CD4-positive, alpha-beta T cell treated with Interleukin-17A for 1 hour (primary cell): ENCODE measurements at regions not wholly inside any gene's neighbourhood (a gene's known extent, or its start where the extent isn't known, plus 50 kb on each side); places are given as distances from the start of the nearest gene placed in this dataset.
"Not testable (repeated sequence)": the region's sequence is repeated elsewhere in the genome, so short reads cannot be mapped to it uniquely, and the experiment has no call there.

Experiments
- DNase-seq: peaks from one replicate; pipeline ENCODE4 v3.0.0-alpha.2; 2020

DNA sequence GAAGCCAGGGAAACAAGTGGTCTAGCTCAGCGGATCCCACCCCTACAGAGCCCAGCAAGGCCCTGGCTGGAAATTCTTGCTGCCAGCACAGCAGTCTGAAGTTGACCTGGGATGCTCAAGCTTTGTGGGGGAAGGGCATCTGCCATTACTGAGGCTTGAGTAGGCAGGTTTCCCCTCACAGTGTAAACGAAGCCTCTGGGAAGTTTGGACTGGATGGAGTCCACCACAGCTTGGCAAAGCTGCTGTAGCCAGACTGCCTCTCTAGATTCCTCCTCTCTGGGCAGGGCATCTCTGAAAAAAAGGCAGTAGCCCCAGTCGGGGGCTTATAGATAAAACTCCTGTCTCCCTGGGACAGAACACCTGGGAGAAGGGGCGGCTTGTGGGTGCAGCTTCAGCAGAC lies 365.9 kb upstream of the SALL1 start:
- DNase-seq: not testable (repeated sequence)

DNA sequence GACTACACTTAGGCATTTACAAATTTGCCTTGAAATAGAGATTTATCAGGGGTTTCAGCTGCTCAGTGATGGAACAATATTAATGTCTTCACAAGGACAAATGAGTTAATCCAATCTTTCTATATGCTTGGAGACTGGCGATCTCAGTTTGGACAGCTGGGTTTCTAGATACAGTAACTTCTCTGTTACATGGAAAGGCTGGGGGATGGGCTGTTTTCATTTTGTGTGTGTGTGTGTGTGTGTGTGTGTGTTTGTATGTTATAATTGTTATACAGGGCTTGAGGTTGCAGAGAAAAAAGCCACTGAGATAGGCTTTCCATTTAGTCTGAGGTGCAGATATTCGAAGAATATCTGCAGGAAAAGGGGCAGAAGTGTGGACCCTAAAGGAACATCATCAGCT lies 359.3 kb upstream of the SALL1 start:
- DNase-seq: no peak

DNA sequence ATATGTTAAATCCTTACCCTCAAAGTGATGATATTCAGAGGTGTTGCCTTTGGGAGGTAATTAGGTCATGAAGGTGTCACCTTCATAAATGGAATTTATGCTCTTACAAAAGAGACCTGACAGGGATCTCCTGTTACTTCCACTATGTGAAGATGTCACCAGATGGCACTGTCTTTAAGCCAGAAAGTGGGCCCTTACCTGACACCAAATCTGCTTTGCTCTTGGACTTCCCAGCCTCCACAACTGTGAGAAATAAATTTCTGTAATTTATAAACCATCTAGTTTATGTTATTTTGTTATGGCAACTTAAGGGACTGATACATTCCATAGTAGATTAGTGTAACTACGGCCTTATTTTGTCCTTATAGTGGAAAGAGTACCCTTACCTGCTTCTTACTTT lies 358.3 kb upstream of the SALL1 start:
- no peak for DNase-seq

DNA sequence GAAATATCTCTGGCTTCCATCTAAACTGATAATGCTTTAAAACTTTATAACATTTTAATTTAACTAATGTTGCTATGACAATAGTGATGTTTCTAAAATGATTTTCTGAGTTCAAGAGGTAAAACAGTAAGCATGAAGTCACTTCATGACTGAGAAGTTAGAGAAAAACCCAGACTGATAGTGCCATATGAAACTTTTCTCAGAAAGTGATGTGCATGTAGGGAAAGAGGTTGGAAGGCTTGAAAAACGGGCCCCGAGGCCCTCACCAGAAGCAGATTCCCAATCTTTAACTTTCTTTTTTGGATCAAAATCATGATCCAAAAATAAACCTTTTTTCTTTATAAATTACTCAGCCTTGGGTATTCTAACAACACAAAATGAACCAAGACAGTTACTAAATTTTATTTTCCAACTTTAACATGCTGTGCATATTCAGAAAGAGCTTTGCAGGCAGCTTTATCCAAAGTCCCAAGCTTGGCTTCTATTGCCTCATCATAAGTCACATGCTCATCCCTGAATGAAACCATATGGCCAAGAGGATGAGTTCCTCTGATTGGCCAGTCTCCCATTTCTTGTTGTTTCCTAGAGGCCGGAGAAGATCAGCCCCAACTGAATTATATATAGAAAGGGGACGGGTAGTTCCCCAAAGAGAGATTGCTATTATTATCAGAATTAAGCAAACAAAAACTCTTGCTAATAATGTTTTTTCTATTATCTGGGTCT lies 357.6 kb upstream of the SALL1 start:
- DNase-seq: no peak

DNA sequence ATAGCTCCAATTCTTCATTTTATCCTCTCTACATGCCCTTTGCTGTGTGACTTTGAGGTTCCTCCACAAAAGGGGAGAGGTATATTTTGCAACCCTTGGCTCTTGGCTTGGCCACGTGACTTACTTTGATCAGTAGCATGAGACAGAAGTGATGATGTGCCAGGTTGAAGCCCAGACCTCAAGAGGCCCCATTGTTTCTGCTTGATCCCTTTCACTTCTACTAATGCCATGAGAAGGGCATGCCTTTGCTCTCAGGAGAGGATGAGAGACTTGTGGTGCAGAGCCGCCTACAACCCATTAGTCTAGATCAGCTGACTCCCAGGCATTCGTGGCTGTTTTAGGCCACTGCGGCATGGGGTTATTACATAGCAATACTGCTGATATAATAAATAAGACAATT lies 356.2 kb upstream of the SALL1 start:
- no peak for DNase-seq

DNA sequence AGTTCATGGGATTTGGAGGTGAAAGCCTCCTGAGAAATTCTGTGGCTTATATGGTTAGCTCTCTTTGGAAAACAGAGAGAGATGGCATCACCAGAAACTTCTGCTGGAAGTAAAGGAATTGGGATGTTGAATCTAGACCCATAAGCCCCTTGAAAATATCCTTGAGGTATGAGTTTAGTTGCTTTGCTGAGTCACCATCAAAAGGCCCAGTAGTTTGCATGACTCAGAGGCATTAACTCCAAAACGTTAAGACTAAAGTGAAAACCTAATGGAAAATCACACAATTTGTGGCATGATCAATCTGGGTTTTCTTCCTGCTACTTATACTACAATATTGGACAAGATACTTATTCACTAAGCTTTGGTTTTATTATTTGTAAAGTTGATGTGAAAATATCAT lies 349.2 kb upstream of the SALL1 start:
- no peak for DNase-seq

DNA sequence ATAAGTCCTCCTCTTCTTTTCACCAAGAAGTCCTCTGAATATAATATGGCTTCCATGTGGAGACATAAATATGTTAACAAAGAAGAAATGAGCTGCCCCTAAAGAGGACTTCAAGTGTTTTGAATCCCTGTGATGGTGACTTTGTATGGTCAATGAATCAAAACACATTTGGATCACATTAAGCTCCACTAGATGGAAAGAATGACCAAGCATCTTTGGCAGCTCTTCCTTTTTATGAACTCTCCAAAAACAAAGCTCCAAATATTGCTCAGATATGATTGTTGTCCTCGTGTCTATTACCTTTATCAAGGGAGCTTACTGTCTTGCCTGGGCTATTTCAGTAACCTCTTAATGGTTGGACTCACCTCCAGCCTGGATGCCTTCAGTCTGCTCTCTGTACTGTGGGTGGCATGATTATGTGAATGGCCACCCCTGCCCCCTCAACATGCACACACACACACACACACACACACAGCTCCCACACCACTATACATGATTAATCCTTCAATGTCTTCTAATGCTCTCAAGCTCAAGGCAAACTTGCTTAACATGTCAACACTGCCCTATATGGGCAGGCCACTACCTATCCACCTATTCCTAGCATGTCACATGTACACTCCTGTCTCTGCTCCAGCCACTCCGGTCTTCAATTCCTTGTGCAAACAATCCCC lies 346.6 kb upstream of the SALL1 start:
- DNase-seq: no peak

DNA sequence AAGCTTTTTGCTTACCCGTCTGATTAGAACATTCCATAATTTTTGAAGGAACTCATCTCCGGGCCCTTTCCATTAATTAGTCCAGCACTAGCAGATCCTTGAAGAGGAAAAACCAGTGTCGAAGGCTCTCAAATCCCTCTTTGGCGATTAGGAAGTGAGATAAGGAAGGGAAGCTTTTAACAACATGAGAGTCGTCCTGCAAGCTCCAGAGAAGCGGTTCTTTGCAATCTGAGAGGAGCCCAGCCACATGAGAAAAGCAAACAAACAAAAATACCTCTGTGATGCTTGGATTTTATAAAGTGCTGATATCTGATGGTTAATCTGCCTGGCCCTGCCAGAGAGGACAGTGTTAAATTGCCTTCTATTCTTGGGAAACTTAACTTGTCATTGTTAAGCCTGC lies 339.8 kb upstream of the SALL1 start:
- DNase-seq: no peak

DNA sequence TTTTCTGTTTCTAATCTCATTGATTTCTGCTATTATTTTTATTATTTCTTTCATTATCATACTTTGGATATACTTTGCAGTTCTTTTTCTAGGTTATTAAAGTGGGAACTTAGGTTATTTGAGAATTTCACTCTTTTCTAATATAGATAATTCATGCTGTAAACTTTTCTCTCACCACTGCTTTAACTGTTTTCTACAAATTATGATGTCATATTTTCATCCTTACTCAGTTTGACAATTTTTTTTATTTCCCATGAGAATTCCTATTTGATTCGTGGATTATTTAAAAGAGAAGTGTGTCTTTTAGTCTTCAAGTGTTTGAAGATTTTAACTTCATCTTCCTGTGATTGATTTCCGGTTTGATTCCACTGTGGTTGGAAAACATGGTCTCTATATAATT lies 336.8 kb upstream of the SALL1 start:
- DNase-seq: no peak

DNA sequence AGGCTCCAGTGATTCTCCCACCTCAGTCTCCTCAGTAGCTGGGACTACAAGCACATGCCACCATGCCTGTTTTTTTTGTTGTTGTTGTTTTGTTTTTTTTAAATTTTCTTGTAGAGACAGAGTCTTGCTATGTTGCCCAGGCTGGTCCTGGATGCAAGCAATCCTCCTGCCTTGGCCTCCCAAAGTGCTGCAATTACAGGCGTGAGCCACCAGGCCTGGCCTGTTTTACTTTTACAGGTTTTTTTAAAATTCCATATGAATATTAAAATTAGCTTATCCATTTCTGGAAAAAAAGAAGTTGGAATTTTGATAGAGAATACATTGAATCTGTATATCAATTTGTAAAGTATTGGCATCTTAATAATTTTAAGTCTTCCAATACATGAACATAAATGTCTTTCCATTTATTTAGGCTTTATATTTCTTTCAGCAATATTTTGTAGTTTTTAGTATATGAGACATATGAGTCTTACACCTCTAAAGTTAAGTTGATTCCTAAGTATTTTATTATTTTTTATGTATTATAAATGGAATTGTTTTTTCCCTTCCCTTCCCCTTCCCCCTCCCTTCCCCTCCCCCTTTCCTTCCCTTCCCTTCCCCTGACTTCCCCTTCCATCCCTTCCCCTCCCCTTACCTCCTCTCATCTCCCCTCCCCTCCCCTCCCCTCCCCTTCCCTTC lies 323.5 kb upstream of the SALL1 start:
- no peak for DNase-seq

DNA sequence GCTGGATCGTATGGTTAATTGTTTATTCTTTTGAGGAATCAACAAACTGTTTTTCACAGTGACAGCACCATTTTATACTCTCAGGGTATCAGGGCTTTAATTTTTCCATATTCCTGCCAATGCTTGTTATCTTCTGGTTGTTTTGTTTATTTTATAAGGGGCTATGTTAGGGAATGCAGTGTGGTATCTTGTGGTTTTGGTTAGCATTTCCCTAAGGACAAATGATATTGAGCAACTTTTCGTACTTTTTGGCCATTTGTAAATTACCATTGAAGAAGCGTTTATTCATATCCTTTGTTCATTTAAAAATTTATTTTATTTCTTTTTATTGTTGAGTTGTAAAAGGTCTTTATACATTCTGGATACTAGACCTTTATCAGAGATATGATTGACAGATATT lies 322.0 kb upstream of the SALL1 start:
- DNase-seq: no peak

DNA sequence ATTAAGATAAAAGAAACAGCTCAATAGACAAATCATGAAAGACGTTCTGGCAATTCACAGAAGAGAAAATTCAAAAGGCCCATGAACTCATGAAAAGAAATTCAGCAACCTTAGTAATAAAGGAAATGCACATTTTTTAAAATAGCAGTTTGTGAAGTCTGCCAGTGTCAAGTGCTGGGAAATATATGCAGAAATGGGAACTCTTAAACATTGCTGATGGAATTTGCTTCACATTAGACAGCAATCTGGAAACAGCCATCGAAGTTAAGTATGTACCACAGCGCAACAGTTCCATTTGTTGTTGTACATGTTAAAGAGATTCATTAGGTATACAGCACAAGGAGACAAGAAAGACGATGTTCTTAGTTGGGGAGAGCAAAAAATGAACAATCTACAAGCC lies 319.4 kb upstream of the SALL1 start:
- DNase-seq: no peak

DNA sequence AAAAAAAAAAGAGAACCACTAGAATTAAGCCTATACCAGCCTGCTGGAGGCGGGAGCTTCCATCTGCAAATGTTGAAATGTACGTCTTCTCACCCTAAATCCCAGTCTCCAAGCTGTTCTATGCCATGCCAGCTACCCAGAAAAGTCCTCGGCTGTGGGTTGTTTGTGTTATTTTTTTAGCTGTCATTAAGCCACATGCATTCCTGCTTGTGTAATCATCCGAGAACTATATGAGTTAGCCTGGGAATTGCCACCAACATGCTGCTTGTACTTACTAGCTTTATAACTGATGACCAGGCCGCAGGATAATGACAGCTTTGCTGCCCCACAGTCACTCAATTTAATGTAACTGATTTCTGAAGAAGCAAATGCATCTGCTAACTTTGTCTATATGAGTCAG lies 313.9 kb upstream of the SALL1 start:
- DNase-seq: no peak

DNA sequence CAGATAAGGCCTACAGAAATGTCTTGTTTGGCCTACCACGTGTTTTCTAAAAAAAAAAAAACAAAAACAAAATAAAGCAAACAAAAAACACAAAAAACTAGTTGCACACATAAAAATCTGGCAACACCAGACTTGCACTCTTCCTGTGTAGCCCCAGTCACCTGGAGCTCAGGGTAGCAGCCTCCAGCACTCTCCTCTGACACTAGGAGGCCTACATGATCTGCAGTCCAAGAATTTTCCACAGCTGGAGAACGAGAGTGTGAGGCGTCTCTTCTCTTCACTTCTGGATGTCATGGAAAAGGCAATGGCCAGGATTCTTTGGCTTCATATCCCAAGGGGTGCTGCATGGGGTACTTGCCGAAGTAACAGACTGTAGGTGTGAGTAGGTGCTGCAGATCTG lies 310.2 kb upstream of the SALL1 start:
- DNase-seq: no peak

DNA sequence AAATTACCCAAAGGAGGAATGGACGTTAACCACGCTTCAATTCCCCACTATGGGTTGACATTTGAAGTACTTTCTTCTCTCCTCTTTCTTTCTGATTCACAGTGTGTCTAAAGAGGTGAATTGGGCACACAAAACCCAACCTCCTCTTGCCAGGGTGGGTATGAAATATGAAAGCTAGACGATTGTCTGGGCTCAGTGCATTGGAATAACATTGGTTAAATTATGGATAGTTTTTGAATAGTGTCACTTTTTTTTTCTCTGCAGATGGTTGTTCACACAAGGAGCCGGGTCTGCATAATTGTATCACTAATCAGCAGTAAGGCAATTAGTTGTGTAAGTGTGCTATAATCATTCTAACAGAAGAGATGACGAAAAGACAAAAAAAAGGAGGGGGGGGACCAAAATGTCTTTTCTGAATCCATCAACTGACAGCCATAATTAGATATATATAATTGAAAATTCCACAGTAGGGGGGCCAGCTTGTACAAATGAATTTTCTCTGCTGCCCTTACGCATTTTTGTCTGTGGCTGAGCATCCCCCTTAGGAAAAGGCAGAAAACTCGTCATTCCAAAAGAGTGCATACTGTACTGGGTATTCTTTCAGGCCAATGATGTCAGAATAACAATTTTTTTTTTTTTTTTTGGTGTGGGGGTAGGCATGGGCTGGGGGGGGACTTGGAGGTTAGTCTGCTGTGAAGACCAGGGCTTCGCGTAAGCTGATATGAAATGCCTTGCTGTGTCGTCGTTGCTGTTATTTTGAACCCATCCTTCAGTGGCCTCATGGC lies 307.5 kb upstream of the SALL1 start:
- DNase-seq: no peak

DNA sequence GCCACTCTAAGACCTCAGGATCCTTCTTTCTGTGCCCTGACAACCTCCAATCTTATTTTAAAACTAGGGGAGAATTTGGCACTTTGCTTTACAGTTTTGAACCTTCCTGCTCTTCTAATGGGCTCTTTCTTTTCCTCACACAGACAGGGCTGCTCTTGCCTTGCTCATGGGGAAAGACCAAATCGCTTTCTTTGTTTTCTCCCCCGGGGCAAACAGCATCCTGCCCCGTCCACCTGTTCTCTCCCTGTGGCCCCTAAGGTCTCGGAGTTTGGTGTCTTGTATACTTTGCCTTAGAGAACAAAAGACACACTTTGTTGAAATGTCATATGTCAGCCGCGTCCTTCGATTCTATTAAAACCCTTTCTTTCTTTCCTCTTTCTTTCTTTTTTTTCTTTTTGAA lies 306.7 kb upstream of the SALL1 start:
- no peak for DNase-seq

DNA sequence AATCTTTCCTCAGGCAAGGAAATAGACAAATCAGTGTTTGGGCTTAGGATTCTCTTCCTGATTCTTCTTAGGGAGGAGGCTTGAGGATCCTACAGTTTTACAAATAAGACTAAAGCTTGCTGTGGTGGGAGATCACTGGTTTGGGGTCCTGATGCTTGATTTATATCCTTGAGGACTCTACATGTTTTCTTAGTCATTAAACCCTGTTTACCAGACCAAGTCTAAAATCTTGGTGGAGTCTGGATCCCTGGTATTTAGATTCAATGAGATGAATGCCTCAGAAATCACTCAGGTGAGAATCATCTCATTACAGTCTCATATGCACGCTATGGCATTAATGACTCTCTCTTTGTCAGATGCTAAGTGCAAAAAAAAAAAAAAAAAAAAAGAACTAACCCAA lies 304.3 kb upstream of the SALL1 start:
- DNase-seq: no peak

DNA sequence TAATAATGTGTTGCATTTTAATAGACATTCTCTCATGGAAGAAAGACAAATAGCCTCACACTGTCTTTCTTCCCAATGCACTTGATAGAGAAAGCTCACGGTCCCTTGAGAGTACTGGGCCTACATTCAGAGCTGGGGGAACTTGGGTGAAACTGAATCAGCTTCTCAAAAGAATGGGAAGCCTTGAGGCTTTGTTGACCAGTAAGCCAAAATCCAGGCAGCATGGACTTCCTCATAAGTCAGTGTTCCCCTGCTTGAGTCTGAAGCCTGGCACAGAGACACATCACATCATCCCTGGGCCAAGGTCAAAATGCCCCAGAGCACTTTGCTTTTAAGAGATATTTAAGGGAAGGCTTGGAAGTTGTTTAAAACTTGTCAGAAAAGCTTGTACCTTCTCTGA lies 302.2 kb upstream of the SALL1 start:
- no peak for DNase-seq

DNA sequence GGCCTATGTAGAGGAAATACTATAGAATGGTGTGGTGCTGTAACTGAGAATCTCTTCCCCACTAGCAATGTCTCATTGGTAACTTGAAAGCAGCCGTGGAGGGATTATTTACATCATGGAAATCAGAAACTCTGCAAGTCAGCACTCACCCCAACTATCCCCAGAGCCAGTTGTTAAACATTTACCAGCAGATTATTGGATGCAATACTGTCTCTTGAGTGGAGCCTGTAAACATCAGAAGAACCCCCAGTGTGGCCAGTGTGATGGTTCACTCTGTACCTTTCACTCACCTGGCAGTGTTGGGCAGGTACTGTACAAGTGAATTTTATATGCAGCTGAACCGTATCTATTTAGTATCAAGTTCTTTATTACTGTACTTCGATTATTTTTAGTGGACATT lies 299.8 kb upstream of the SALL1 start:
- no peak for DNase-seq

DNA sequence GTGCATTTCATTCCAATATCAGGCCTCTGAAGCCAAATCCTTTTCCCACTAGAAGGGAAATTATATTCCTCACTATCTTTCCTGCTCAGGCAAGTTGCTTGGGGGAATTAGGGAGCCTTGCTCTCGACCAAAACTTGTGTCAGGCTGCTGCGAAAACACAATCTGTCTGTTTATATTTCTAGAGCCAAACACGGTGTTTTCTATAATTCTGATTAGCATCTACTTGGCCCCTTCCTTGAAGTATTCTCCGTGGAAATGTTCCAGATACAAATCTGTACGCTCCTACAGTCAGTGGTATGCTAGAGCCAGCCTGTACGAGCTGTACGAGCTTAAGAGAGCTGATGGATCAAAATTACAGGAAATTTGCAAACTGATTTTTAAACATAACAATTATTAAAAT lies 299.3 kb upstream of the SALL1 start:
- DNase-seq: no peak

DNA sequence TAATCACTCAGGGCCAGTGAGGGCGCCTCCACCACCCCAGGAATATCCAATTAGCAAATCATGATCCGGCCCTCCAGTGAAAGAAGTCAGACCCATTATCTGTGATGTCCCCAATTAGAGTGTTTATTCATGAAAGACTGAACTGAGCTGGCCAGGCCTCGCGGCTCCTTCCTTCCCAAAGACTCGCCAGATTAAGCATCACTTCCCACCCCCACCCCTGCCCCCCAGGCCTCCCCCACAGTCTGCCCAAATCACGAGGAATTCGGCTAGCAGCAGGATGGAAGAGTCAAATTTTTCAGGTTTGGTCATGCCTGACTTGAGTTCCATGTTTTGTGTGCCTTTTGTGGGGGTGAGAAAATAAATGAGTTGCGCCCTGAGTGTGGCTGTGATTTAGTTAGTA lies 298.4 kb upstream of the SALL1 start:
- DNase-seq: no peak

DNA sequence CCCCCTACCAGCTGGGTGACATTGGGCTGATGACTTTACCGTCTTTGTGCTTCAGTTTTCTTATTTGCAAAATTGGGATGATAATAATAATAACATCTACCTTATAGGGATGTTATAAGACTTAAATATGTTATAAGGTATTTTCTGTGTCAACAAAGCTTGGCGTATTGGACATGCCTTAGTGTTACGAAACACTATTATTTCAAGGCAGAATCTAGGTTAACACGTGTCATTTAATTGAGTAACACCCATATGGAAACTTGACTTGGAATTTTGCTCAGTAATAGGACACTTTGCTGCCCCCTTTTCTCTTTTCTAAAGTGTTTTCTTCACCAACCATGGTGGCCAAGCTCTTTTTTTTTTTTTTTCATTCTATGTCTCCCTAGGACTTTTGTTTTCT lies 294.2 kb upstream of the SALL1 start:
- no peak for DNase-seq

DNA sequence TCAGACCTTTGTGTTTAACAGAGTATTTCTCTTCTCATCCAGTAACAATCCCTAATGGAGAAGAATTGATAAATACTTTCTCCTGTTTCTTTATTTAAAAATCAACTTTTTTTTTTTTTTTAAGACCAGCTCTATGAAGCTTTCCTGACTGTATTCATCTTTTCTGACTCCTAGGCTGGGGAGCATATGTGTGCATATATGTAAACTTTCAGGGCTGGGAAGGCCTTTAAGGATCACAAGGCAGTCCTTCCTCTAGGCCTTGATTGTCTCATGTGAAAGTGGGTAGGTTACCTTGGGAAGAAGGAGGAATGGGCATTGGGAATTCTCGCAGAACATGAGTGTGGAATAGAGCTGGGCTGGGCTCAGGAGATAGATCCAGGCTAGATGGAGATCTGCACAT lies 292.9 kb upstream of the SALL1 start:
- DNase-seq: no peak
